LNCaP clone FGC (cell line): ENCODE measurements at regions not wholly inside any gene's neighbourhood (a gene's known extent, or its start where the extent isn't known, plus 50 kb on each side); places are given as distances from the start of the nearest gene placed in this dataset.

Experiments used
- DNase-seq: peaks from one replicate; pipeline ENCODE4 v3.0.0-alpha.2; 2011; ENCODE audit warnings: low read depth
- H3K4me3 ChIP-seq: 2 replicates; pipeline ENCODE4 v1.5.1; 2011; ENCODE audit warnings: mild to moderate bottlenecking, low read depth, low read length, control low read depth
- CTCF ChIP-seq: IDR thresholded peaks from 2 replicates; pipeline ENCODE4 v1.5.1; 2012; ENCODE audit warnings: mild to moderate bottlenecking; ENCODE audit not compliant: control insufficient read depth, insufficient read depth; ENCODE audit errors: extremely low read depth

GRCh38 chr5:159855476-159856191 is 60.6 kb upstream of the ADRA1B start:
- no peak for TF ChIP-seq CTCF
- H3K4me3 ChIP-seq = no peak overlapping the region
- DNase-seq = no peak

GRCh38 chr5:159858871-159859270 is 57.4 kb upstream of the ADRA1B start:
- no peak for DNase-seq
- H3K4me3 ChIP-seq = no peak overlapping the region
- TF ChIP-seq CTCF = no peak

GRCh38 chr5:159861086-159861485 is 55.2 kb upstream of the ADRA1B start:
- no peak for TF ChIP-seq CTCF
- no peak for DNase-seq
- no peak overlapping the region for H3K4me3 ChIP-seq

GRCh38 chr5:159864885-159865691 is 51.2 kb upstream of the ADRA1B start:
- TF ChIP-seq CTCF = no peak
- H3K4me3 ChIP-seq = no peak overlapping the region
- DNase-seq = no peak

GRCh38 chr5:159866093-159866492 is 50.2 kb upstream of the ADRA1B start:
- no peak for TF ChIP-seq CTCF
- no peak overlapping the region for H3K4me3 ChIP-seq
- no peak for DNase-seq
